GM12865 (cell line): ENCODE measurements at regions not wholly inside any gene's neighbourhood (a gene's known extent, or its start where the extent isn't known, plus 50 kb on each side); places are given as distances from the start of the nearest gene placed in this dataset.

Experiments
- DNase-seq: peaks from one replicate; pipeline ENCODE4 v3.0.0; 2010; ENCODE audit warnings: low read depth
- H3K4me3 ChIP-seq: 2 replicates; pipeline ENCODE4 v1.5.1; 2011; ENCODE audit warnings: mild to moderate bottlenecking, low read depth, low read length, control low read depth
- TF ChIP-seq, protein P1 (sequence below): IDR thresholded peaks from 2 replicates; pipeline ENCODE4 v1.5.1; 2011; ENCODE audit warnings: low read length, control low read depth, low read depth, inconsistent platforms; ENCODE audit not compliant: insufficient read depth; ENCODE audit errors: missing control alignments

DNA sequence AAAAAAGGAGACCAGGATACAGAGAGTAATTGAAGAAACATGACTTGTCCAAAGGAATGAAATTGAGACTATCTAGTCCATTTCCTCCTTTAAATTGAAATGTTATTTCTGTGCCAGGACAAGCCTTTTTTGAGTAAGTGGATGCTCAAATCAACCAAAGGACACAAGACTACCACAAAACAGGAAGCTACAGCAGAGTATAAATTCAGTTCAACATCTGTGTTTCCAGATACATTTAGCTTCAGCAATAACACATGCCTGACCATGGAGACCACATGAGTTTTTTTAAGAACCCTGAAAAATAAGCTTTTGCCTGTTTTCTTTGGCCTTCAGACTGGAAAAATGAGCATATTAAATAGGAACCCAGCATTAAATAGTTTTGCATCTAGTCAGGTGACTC is 707.5 kb downstream of the ZWINT start:
- no peak for DNase-seq
- TF ChIP-seq, protein P1, sequence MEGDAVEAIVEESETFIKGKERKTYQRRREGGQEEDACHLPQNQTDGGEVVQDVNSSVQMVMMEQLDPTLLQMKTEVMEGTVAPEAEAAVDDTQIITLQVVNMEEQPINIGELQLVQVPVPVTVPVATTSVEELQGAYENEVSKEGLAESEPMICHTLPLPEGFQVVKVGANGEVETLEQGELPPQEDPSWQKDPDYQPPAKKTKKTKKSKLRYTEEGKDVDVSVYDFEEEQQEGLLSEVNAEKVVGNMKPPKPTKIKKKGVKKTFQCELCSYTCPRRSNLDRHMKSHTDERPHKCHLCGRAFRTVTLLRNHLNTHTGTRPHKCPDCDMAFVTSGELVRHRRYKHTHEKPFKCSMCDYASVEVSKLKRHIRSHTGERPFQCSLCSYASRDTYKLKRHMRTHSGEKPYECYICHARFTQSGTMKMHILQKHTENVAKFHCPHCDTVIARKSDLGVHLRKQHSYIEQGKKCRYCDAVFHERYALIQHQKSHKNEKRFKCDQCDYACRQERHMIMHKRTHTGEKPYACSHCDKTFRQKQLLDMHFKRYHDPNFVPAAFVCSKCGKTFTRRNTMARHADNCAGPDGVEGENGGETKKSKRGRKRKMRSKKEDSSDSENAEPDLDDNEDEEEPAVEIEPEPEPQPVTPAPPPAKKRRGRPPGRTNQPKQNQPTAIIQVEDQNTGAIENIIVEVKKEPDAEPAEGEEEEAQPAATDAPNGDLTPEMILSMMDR, result no peak

GRCh38 chr10:55641601-55642000 is 719.5 kb downstream of the ZWINT start:
- TF ChIP-seq, protein P1, result no peak
- no peak overlapping the region for H3K4me3 ChIP-seq
- DNase-seq, result no peak

More for the DNA sequence above, 707.5 kb downstream of the ZWINT start:
- H3K4me3 ChIP-seq, result no peak overlapping the region

- H3K4me3 ChIP-seq, result no peak overlapping the region
- no peak for DNase-seq
- TF ChIP-seq, protein P1, result no peak
Measured at GRCh38 chr10:55631071-55631654, 729.9 kb downstream of the ZWINT start.

- H3K4me3 ChIP-seq, result no peak overlapping the region
- no peak for DNase-seq
- TF ChIP-seq, protein P1, result no peak
Measured at GRCh38 chr10:55630491-55631056, 730.5 kb downstream of the ZWINT start.

GRCh38 chr10:55629793-55630490 is 731.1 kb downstream of the ZWINT start:
- H3K4me3 ChIP-seq, result no peak overlapping the region
- TF ChIP-seq, protein P1, result peak; percentile 12
- DNase-seq, result no peak

GRCh38 chr10:55628260-55628701 is 732.8 kb downstream of the ZWINT start:
- H3K4me3 ChIP-seq, result no peak overlapping the region
- TF ChIP-seq, protein P1, result no peak
- DNase-seq, result no peak
